ENCODE measurements at regions not wholly inside any gene's neighbourhood (a gene's known extent, or its start where the extent isn't known, plus 50 kb on each side); places are given as distances from the start of the nearest gene placed in this dataset.

GRCh38 chr14:66037361-66037760 lies 448.8 kb upstream of the CCDC196 start:
- H3K4me3 ChIP-seq (IDR thresholded peaks at IDR 0.05; ENCODE audit: insufficient read depth, low read depth, low read length) = no peak overlapping the region

GRCh38 chr14:66038212-66038611 lies 448.0 kb upstream of the CCDC196 start:
- no peaks in the 10 kb centered on the region for H3K4me1 ChIP-seq (ENCODE audit: low read depth, poor library complexity, severe bottlenecking)
- H3K79me2 ChIP-seq (ENCODE audit: insufficient read depth, low read depth) = no peaks in the 10 kb centered on the region
- H3K36me3 ChIP-seq (ENCODE audit: insufficient read depth) = no peaks in the 10 kb centered on the region
- no peak overlapping the region for H2AFZ ChIP-seq (ENCODE audit: low read depth)
- H3K27ac ChIP-seq = no peak overlapping the region
- H3K27me3 ChIP-seq (ENCODE audit: insufficient read depth, low read depth) = no peaks in the 10 kb centered on the region
- H3K9ac ChIP-seq = no peak overlapping the region
- H3K4me2 ChIP-seq = no peak overlapping the region
- H3K4me3 ChIP-seq (IDR thresholded peaks at IDR 0.05; ENCODE audit: insufficient read depth, low read depth, low read length) = no peak overlapping the region
- no peak for TF ChIP-seq CTCF (conservative IDR thresholded peaks at IDR 0.05; ENCODE audit: low read depth, low read length)
- no peaks in the 10 kb centered on the region for H4K20me1 ChIP-seq (ENCODE audit: insufficient read depth)

More at GRCh38 chr14:66037361-66037760, 448.8 kb upstream of the CCDC196 start:
- H3K27ac ChIP-seq = no peak overlapping the region
- H3K4me1 ChIP-seq (ENCODE audit: low read depth, poor library complexity, severe bottlenecking) = no peaks in the 10 kb centered on the region
- no peak overlapping the region for H3K4me2 ChIP-seq
- no peaks in the 10 kb centered on the region for H3K27me3 ChIP-seq (ENCODE audit: insufficient read depth, low read depth)
- H3K79me2 ChIP-seq (ENCODE audit: insufficient read depth, low read depth) = no peaks in the 10 kb centered on the region
- no peak overlapping the region for H2AFZ ChIP-seq (ENCODE audit: low read depth)
- no peak for TF ChIP-seq CTCF (conservative IDR thresholded peaks at IDR 0.05; ENCODE audit: low read depth, low read length)
- no peaks in the 10 kb centered on the region for H3K36me3 ChIP-seq (ENCODE audit: insufficient read depth)
- no peaks in the 10 kb centered on the region for H4K20me1 ChIP-seq (ENCODE audit: insufficient read depth)
- H3K9ac ChIP-seq = no peak overlapping the region

DNA sequence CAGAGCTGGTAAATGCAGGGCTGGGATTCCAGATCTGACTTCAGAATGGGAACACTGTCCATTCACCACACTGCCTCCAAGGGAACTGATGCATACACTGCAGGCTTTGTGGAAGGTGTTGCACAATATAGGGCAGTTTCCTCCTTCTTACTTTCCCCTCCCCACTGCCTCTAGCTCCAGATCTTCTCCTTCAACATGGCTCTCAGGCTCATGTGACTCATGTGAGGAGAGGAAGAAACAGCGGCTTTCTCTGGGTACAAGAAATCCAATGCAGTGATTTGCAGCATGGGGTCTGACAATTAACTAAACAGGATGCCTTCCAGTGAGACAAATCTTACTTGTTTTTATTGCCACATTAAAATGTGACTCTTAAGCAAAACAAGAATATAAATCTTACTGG lies 447.6 kb upstream of the CCDC196 start:
- H3K4me2 ChIP-seq = no peak overlapping the region
- H3K36me3 ChIP-seq (ENCODE audit: insufficient read depth) = no peaks in the 10 kb centered on the region
- TF ChIP-seq CTCF (conservative IDR thresholded peaks at IDR 0.05; ENCODE audit: low read depth, low read length) = no peak
- H3K27ac ChIP-seq = no peak overlapping the region
- H3K27me3 ChIP-seq (ENCODE audit: insufficient read depth, low read depth) = no peaks in the 10 kb centered on the region
- H3K9ac ChIP-seq = no peak overlapping the region
- no peak overlapping the region for H3K4me3 ChIP-seq (IDR thresholded peaks at IDR 0.05; ENCODE audit: insufficient read depth, low read depth, low read length)
- no peaks in the 10 kb centered on the region for H4K20me1 ChIP-seq (ENCODE audit: insufficient read depth)
- H3K79me2 ChIP-seq (ENCODE audit: insufficient read depth, low read depth) = no peaks in the 10 kb centered on the region
- no peaks in the 10 kb centered on the region for H3K4me1 ChIP-seq (ENCODE audit: low read depth, poor library complexity, severe bottlenecking)
- no peak overlapping the region for H2AFZ ChIP-seq (ENCODE audit: low read depth)

DNA sequence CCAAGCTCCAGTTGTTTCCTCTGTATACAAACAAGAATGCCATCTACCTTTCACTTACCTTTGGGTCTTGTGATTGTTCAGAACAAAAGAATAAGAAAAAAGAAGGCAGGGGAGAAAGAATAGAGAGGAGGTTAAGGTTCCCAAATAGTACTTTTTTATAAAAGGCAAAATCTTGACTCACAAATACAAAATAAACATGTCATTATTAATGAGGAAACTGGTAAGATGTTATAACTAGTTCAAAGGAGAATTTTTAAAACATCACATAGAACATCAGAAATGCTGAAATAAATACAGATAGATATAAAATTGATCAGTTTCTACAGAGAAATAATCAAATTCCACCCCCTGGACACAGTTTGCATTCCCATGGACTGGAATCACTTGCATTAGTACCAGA lies 446.7 kb upstream of the CCDC196 start:
- Histone ChIP-seq H3K4me2 (no peak overlapping the region), H3K27me3 (ENCODE audit: insufficient read depth, low read depth) (no peaks in the 10 kb centered on the region), H3K9ac (no peak overlapping the region), H4K20me1 (ENCODE audit: insufficient read depth) (no peaks in the 10 kb centered on the region), H2AFZ (ENCODE audit: low read depth) (no peak overlapping the region), H3K4me3 (IDR thresholded peaks at IDR 0.05; ENCODE audit: insufficient read depth, low read depth, low read length) (no peak overlapping the region), H3K36me3 (ENCODE audit: insufficient read depth) (no peaks in the 10 kb centered on the region), H3K27ac (no peak overlapping the region), H3K79me2 (ENCODE audit: insufficient read depth, low read depth) (no peaks in the 10 kb centered on the region), H3K4me1 (ENCODE audit: low read depth, poor library complexity, severe bottlenecking) (no peaks in the 10 kb centered on the region)
- no peak for TF ChIP-seq CTCF (conservative IDR thresholded peaks at IDR 0.05; ENCODE audit: low read depth, low read length)

Data from KMS-11 (cell line).